ENCODE measurements at regions not wholly inside any gene's neighbourhood (a gene's known extent, or its start where the extent isn't known, plus 50 kb on each side); places are given as distances from the start of the nearest gene placed in this dataset.

DNA sequence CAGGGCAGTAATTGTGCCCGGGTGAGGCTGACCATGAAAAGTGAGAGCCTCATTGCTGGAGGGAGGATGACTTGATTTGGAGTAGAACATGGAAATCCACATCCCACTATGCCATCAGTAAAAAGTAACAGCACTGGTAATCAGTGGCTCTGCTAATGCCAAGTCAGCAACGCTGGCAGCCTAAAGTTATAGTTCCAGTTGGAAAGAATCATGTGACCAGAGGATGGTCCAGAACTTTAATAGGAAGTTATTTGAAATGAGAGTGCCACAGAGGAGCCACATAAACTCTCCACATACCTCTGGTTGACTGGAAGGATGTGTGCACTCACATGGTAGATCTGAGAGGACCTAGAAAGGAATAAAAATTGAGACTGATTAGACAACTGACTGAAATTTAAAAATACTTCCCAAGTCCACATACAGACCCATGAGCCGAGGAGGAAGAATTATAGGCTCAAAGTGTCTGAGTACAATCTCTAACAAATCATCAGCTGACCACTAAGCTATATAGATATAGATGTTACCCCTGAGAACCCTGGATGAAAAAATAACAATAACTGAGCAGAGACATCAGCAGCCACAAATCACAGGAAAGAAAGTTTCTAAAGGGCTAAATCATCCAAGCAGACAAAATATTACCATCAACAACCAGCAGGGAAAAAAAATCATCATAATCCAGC, 346.8 kb downstream of the STK39 start:
- DNase-seq (ENCODE audit: low read depth) = no peak

DNA sequence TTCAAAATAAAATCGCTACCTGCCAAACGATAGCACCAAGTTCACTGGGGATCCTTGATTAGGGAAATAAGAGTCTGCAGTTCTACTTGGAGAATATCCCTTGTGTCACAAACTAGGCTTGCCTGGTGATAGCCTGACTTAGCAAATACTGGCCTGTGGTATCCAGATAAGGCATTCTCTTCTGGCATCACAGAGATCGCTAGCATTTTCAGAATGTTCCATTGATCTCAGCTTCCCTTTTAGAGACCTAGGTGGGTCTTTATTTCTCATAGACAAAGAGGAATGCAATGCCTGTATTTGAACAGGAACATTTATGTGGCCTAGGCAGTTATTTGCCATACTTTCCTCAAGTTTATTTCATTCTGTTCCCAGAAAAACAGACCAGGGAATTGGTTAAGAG, 349.1 kb downstream of the STK39 start:
- DNase-seq (ENCODE audit: low read depth) = no peak

DNA sequence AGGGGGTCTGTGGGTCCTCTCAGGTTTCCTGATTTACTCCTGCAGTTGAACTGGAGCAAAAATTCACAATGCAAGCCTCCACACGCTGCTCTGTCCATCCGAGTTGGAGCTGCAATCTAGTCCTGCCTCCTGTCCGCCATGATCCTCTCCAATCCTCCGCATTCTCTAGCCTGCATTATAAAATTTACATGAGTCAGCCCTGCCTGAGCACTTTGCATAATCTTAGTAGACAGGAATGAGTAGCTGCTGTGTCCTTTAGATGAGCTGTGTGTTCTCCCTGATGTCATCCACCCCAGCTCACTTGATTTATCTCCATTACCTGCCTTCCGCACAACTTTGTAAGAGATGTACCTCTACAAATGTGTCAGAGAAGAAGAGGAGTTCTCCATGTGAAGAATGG, 355.6 kb downstream of the STK39 start:
- no peak for DNase-seq (ENCODE audit: low read depth)

DNA sequence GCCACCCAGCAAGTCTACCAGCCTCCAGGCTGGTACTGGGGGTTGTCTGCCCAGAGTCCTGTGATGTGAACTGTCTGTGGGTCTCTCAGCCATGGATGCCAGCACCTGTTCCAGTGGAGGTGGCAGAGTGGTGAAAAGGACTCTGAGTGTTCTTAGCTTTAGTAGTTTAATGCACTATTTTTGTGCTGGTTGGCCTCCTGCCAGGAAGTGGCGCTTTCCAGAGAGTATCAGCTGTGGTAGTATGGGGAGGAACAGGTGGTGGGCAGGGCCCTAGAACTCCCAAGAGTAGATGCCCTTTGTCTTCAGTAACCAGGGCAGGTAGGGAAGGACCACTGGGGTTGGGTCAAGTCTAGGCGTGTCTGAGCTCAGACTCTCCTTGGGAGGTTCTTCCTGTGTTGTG, 356.7 kb downstream of the STK39 start:
- DNase-seq (ENCODE audit: low read depth) = no peak

DNA sequence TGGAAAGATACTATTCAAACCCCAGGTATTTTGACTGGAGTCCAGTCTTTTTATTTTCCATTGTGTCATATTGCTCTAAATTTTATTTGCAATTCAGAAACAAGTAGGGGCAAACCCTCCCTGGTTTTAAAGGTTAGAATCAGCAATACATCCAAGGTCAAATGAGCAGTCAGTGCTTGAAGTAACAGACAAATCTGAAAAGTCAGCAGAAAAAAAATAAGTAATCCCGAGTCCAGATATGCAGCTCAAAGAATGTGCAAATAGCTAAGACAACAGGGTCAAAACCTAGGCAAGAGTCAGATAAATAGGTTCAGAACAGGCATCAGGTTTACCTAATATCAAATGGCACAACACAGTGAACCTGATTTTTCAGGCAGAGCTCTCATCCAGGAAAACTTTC, 367.0 kb downstream of the STK39 start:
- no peak for DNase-seq (ENCODE audit: low read depth)

DNA sequence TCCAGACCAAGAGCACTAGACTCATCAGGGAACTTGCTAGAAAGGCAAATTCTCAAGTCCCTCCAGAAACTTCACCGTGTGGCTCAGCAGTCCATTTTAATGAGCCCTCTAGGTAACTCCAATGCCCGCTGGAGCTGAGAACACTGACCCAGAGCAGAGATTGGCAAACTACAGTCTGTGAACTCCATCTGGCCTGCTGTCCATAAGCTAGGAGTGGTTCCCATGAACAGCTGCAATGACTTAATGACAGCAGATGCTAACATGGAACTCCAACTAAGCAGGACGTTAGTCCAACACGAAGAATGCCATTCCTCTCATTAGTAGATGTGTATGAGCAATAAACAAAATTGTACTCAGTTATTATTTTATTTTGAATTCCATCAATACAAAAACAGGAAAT, 371.9 kb downstream of the STK39 start:
- no peak for DNase-seq (ENCODE audit: low read depth)

DNA sequence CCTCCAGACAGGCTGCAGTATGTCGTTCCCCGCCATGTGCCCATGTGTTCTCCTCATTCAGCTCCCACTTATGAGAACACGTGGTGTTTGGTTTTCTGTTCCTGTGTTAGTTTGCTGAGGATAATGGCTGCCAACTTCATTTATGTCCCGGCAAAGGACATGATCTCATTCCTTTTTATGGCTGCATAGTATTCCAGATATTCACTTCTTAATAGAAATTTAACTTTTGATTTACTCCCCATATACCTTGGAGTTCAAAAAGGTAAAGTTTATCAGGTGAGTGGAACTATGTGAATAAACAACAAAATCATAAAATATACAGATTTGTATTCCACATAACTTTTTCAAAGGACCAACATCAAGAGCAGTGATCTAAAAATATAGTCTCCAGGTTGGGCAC, 372.6 kb downstream of the STK39 start:
- DNase-seq (ENCODE audit: low read depth) = no peak

DNA sequence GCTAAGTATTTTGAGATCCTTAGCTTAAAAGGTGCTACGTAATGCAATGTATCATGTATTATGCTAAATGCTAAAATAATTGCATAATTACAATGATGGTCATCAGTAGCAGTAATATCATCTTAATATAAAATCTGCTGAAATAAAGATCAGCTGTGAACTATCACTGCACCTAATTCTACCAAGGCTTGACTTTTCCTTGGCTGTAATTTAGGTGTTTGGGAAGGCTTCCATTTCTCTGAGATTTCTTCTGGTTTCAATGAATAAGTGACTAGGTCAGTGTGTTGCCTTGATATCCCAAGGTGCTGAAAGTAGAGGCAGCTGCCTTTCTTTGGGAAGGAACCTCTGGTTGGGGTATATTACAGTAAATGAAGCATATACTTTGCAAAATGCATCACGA, 376.1 kb downstream of the STK39 start:
- DNase-seq (ENCODE audit: low read depth) = no peak

DNA sequence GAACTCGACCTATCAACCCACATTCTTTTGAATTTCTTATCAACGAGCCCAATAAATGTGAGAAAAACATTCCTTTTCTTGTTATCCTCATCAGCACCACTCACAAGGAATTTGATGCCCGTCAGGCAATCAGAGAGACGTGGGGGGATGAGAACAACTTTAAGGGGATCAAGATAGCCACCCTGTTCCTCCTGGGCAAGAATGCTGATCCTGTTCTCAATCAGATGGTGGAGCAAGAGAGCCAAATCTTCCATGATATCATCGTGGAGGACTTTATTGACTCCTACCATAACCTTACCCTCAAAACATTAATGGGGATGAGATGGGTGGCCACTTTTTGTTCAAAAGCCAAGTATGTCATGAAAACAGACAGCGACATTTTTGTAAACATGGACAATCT, 378.2 kb downstream of the STK39 start:
- no peak for DNase-seq (ENCODE audit: low read depth)

DNA sequence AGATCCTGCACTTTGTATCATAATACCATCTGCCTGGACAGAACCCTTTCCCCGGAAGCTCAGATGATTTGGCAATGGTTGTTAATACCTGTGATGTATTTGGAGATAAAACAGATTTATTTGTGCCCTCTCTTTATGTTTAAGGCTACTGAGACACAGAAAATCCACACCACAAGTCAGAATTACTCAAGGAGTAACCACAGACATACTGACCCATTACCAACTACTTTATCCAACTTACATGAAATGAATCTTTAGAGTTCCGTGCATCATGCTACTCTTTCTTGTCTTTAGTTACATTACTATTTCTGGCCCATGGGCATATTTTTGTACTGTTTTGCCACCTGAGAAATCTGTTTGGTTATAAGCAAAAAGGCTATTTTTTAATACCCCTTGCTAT, 384.0 kb downstream of the STK39 start:
- DNase-seq (ENCODE audit: low read depth) = no peak

DNA sequence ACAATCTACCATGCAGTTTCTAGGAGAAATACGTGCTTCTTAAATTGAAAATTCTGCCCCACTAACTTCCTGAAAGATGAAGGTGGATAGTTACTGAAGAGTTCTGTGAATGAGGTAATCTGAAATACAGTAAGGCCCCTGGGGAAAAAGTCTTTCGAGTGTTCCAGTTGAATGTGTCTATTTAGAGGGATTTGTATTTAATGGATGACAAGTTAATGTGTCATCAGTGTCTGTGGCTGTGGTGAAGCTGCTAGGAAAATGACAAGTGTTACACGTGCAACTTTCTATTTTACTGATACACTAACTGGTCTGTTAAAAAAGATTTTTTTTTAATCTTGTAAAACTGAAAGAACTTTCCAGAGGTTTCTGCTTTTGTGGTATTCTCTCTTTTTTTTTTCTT, 384.6 kb downstream of the STK39 start:
- no peak for DNase-seq (ENCODE audit: low read depth)

DNA sequence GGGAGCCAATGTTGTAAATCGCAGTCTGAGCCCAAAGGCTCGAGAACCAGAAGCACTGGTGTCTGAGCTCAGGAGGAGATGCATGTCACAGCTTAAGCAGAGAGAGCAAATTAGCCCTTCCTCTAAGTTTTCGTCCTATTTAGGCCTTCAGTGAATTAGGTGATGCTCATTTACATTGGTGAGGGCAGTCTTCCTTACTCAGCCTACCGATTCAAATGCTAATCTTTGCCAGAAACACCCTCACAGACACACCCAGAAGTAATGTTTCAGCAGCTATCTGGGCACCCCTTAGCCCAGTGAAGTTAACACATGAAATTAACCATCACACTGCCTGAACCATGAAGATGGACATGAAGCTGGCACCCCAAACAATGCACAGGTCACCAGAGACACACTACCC, 385.1 kb downstream of the STK39 start:
- DNase-seq (ENCODE audit: low read depth) = no peak

DNA sequence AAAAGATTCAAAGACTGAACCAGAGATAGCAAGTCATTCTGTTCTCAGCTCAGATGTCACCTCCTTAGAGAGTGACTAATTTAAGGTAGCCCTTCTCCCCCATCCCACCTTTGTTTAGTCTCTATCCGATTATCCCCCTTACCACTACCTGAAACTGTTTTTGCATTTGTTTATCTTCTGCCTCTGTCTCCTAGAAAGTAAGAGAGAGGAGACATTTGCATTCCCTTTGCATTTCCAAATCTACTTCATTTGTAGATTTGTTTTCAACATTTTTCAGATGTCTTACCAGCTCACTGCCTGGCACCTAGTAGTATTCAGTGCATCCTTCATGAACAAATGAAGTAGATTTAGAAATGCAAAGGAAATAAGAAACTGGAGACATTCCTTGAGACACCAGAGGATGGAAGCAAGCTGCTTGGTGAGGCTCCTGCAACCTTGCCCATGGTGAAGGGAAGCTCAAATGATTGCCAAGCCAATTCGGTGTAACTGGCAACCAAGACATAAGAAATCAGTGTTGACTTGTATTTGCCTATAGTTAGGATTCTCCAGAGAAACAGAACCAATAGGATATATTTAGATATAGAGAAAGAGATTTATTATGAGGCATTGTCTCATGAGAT, 385.7 kb downstream of the STK39 start:
- DNase-seq (ENCODE audit: low read depth) = no peak

DNA sequence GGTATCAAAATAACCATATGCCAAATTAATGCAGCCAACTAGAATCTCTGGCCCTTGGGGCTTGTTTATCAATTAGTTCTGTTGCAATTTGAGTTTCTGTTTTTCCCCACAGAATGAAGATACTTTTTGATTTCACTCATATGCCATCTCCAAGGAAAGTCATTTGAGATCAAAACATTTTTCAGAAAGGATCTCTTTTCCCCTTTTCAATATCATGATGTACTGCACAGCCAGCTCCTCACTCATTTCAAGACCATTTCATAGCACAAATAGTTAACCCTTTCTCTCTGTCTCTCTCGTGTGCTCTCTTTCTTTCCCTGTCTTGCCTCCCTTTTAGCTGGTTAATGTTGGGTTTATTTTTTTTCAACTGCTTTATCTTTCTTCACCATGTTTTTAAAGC, 387.3 kb downstream of the STK39 start:
- no peak for DNase-seq (ENCODE audit: low read depth)

DNA sequence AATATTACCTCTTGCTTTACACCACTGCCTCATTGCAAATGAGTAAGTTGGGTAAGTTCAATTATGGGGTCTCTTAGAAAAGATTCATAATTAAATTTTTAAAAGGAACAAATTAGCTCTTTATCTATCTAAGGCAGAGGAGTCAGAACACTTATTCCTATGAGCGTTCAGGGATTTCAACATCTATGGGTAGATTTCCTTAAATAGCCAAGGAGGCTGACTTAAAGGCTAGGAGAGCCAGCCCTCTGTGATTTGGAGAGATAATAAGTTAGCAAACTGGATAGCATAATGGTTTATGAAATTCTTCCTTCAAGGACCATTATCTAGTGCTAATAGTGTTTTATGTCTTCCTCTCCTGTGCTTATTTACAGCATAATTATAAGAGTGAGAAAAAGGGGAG, 387.7 kb downstream of the STK39 start:
- no peak for DNase-seq (ENCODE audit: low read depth)

DNA sequence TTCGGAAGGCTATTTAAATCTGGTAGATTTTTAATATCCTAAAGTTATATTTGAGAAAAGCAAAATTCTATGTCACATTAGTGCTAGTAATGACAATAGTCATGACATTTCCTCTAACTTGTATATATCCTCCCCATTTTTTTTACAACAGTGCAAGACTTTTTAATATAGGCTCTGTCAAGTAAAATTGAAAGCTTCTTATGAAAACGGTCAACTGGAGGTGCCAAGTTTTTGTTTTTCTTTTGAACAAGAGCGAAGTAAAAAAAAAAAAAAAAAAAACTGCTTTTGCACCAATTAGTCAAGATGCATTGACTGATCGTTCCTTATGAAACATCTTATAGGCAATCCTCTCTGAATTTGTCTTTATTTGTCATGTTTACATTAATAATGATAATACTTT, 389.3 kb downstream of the STK39 start:
- DNase-seq (ENCODE audit: low read depth) = no peak

DNA sequence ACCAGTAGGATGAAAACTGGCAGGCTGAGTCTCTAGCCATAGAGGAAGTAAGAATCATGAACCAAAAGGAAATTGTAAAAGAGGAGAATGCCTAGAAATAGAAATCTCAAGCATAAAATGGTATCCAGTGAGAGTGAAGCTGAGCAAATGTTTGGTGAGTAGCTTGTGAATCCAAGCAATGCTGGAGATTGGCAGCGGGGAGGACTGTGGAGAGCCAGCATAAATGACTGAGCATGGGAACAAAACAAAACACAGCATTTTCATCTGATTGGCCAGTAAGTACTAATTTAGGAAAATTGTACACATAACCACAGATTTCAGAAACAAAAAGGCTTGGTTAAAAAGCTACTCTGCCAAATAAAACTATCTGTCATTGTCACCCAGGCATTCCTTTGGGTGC, 390.0 kb downstream of the STK39 start:
- DNase-seq (ENCODE audit: low read depth) = no peak

DNA sequence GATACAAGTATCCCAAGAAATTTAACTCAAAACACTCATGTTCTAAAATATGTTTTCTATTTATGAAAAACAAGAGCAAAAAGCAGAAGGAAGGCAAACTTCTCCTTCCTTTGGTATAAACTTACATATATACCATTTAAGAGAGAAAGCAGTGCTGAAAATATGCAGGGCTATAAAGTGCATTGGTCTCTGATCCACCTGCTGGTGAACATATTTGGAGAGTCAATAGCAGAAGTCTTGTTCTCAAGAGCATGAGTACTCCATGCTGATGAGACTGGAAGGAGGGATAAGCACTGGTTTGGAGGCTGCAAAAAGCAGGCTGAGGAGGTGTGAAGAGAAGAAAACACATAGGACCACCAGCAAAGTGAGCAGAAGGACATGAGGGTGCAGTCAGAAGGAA, 391.2 kb downstream of the STK39 start:
- DNase-seq (ENCODE audit: low read depth) = no peak

DNA sequence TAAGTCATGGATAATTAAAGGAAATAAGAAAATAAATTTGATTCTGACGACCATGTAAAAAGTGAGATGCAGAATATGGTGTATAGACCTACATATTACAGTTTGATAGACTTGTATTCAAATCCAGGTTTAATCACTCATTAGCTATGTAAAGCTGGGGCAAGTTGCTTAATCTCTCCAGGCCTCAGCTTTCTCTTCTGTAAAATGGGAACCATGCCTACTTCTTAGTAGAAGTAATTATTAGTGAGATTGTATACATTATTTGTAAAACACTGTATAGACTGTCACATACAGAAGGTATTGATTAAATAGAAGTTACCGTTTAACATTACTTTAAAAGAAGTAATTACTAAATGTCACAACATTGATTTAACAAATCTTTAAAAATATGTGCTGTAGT, 392.2 kb downstream of the STK39 start:
- DNase-seq (ENCODE audit: low read depth) = no peak

DNA sequence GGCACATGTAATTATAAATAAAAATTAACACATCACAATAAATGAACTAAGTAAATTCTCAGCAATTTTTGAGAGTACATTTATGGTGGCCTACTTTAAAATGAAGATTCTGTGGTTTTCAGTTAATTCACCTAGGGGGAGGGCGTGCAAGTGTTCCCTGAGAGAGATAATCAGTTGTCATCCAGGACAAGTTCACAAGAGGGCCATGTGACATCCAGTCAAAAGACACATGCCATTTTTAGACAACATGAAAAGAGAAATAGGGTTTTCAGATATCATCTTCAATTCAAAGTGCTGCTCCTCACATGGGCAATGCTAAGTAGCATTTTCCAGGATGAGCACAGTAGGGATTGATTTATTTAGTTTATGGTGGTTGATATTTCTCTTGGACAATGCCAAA, 393.7 kb downstream of the STK39 start:
- DNase-seq (ENCODE audit: low read depth) = no peak

DNA sequence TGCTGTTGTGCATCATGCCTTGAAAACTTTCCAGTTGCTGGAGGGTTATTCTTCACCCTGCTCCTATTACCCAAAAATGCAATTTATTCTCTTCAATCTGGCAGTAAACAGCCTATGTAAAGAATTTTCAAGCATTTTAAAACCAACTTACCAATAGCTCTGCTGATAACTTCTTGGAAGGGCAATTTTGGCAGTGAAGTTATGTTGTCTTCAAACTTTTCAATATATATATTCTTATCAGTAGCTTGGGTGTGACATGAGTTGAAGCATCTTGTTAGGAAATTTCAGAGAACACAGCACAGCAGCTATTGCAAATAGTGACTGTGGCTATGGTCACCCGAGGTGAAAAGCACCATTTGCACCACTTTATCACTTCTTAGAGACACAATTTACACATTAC, 395.5 kb downstream of the STK39 start:
- no peak for DNase-seq (ENCODE audit: low read depth)

DNA sequence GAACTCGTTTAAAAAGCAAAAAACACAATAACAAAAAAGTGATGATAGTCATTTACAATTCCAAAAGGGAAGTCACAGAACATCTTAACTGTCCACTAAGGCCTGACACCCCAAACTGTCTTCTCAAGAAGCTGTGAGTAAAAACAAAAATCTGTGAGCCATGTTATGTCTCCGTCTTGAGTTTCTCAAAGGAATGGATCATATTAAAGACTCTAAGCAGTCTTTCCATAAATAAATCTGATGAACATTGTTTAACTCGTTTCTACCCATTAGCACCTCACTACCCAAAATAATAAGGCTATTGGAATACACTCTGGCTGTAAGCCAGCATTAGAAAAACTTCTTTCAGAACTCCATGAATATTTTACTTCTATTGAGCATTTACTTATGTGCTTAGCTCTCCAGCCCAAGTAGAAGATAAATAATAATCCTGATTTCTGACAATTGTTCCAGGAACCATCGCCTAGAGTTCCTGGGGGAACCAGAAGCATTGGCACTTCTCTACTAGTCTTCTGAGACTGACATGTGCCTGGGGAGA, 396.0 kb downstream of the STK39 start:
- DNase-seq (ENCODE audit: low read depth) = no peak

DNA sequence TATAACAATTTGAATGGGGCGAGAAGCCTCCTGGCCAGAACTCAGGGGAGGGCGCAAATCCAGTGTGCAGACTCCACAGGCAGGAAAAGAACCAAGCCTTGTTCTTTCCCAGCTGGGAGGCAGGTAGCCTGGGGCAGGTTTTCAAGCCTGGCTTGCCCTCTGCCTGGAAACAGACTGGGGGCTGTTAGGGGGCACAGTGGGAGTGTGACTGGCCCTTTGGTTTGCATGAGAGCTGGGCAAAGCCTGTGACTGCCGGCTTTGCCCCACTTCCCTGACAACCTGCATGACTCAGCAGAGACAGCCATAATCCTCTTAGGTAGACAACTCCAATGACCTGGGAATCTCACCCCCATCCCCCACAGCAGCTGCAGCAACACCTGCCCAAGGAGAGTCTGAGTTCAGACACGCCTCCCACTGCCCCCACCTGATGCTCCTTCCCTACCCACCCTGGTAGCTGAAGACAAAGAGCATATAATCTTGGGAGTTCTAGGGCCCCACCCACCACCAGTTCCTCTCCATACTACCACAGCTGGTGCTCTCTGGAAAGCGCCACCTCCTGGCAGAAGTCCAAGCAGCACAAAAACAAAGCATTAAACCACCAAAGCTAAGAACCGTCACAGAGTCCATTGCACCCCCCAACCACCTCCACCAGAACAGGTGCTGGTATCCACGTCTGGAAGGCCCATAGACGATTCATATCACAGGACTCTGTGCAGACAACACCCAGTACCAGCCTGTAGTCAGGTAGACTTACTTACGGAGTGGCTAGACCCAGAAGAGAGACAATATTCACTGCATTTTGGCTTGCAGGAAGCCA, 402.5 kb downstream of the STK39 start:
- DNase-seq (ENCODE audit: low read depth) = no peak

All from amniotic epithelial cell (primary cell).